NCI-H2107 treated with DMSO at 0.1 percent for 48 hours (cell line): ENCODE measurements at regions not wholly inside any gene's neighbourhood (a gene's known extent, or its start where the extent isn't known, plus 50 kb on each side); places are given as distances from the start of the nearest gene placed in this dataset.

Source experiments
- DNase-seq: peaks from one replicate; lab custom pipeline; 2025; ENCODE audit not compliant: unreplicated experiment; lab: John Stamatoyannopoulos, UW

- DNase-seq = no peak
Measured at GRCh38 chr2:19507137-19507536, 148.7 kb upstream of the OSR1 start.

DNA sequence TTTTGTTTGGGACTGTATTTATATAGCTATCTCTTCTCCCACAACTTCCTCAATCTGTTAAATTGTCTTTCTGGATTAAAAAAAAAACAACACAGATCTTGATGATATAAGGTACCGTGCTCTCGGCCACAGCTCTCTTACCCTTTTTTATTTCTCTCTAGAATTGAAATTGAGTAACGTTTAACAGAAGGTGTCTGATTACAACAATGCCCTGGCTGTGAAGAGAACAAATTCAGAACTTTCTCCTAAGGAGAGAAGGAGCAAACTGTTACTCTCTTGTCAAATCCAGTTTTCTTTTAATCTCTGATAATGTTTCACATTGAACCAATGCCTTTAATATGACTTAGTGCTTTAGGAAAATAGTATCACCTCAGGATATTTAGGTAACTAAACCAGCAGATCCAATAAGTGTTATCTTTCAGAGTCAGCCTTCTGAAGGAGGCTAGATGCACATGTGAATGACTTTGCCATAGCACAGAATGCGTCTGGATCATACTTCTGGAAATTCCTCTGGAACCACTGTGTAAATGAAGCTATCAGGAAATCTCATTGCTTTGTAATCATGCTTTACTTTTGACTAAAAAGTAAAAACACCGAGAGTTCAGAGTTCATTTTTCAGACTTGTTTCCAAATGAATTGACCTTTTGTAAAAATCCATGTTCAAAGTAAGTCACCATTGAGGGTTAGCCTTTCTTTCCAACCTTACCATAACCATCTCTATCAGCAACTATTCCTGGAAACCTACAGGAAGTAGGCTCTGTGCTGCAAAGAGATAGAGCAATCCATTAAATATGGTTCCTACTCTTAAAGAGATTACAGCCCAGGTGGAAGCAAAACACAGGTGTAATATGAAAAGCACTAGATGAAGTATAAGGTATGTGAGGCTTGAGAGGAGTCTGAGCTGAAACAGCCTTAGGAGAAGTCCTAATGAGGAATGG, 147.0 kb upstream of the OSR1 start:
- no peak for DNase-seq

GRCh38 chr2:19504400-19505198, 146.2 kb upstream of the OSR1 start:
- no peak for DNase-seq

DNA sequence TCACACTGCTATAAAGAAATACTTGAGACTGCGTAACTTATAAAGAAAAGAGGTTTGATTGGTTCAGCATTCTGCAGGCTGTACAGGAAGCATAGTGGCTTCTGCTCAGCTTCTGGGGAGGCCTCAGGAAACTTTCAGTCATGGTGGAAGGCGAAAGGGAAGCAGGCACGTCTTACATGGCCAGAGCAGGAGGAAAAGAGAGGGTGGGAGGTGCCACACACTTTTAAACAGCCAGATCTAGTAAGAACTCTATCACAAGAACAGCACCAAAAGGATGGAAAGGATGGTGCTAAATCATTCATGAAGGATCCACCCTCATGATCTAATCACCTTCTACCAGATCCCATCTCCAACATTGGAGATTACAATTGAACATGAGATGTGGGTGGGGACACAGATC, 145.5 kb upstream of the OSR1 start:
- no peak for DNase-seq

DNA sequence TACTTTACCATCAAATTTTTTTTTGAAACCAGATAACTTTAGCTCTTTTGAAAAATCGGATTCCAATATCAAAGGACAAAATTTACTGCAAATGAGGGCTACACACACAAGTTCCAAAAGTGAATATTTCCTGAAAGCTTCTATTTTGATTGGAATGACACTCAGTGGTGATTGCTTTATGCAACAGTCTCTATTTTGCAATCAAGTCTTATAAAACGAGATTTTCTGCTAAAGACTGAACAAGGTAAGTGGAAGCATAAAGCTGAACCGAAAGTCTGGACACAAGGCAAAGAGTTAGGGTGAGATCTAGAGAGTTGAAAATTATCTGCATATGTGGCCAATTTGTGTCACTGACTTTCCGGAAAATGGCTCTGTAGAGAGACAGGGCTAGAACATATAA, 145.0 kb upstream of the OSR1 start:
- DNase-seq = no peak

DNA sequence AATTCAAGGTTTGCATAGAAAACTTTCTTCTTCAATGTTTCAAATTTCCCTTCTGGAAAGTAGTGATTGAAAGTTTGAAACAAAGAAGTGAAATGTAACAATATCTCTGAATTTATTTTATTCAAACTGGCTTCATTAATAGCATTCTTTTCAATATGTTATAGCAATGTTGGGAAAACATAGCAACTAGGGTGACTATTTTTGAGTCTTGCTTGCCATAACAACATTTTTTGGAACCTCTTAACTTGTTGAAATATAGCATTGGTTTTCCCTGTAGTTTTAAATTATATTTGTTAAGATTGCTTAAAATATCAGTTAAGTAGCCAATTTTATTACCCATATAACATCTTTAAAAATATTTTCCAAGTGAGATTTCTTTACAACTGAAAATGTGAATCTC, 141.7 kb upstream of the OSR1 start:
- no peak for DNase-seq

DNA sequence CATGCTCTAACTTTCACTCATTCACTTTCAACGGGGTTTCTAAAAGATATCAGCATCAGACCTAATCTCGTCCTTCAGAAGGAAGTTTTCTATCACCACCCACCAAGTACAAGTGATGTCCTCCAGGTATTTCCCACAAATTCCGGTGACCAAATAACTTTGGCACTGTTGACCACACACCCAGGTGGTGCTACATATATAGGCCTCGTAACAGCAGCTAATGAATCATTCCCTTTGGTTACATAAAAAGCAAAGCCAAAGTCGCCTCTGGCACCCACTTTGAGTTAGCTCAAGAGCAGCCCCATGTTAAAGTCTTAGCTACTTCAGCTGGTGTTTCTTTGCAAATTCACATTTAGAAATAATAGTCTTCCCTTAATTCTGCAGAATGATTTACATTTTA, 138.2 kb upstream of the OSR1 start:
- DNase-seq = no peak

DNA sequence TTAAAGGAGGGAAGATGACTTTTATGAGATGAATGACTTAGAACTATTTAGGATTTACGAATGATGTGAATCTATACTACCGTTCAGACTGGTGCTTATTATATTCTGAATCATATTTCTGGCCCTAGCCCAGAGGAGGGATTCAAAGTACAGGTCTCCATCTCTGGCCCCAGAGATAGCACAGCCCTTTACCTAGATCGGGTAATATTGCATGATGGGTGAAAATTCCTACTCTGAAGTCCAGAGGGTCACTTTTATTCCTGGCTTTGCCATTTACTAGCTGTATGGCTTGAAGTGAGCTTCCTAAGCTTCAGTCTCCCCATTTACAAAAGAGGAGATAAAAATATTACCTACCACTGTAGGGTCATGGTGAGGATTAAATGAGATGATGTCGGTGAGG, 135.8 kb upstream of the OSR1 start:
- no peak for DNase-seq

- no peak for DNase-seq
Measured at GRCh38 chr2:19491796-19492195, 133.4 kb upstream of the OSR1 start.

DNA sequence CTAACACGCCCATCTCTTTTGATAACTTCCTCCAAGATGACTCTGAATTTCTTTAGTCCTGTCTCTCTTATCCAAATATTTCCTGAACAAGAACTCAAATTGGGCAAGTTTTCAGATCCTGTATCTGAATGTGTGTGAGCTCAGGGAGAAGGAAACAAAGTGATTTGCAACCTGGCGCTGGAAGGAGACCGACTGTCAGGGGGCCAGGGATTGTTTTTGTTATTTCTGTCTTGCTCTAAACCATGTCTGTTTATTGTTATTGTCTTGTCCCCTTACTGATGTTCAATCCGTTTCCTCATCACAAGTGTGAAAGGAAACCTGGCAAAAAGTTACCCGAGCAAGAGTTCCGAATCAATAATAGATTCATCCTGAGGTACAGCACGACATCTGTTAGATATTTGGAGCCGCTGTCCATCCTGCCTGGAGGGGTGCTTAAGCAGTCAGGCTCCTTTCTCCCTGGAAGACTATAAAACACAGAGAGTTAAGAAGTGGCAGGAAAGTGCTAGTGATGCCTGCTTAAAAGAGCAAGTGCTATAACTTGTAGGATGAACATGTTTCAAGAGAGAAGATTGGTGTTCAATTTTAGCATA, 132.5 kb upstream of the OSR1 start:
- no peak for DNase-seq

DNA sequence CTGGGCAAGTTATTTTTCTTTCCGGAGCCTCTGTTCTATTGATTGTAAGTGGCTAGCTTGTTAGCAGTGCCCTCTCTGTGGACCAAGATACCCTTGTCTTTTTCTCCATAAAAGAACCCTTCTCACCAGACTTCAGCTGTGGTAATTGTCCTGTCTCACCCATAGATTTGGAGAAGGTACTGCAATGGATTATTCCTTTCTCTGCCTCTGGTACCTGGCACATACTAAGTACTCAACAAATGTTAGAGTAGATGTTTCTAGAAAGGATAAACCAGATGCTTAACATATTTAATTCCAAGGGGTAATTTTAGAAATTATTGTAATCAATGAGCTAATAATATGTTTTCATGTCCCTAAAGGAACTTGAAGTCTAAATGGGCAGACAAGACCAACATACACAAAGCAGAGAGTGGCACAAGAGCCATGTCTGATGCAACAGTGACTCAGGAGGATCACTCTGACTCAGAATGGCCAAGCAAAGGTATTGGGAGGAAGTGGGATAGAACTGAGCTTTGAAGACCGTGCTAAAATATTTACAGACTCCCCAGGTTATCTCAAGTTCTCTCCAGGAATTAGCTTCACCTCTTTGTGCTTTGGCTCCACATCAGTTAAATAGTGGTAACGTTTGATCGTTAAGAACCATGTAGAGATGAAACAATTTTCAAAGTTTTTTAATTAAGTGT, 129.7 kb upstream of the OSR1 start:
- DNase-seq = no peak

GRCh38 chr2:19484736-19485135, 126.3 kb upstream of the OSR1 start:
- DNase-seq = no peak

DNA sequence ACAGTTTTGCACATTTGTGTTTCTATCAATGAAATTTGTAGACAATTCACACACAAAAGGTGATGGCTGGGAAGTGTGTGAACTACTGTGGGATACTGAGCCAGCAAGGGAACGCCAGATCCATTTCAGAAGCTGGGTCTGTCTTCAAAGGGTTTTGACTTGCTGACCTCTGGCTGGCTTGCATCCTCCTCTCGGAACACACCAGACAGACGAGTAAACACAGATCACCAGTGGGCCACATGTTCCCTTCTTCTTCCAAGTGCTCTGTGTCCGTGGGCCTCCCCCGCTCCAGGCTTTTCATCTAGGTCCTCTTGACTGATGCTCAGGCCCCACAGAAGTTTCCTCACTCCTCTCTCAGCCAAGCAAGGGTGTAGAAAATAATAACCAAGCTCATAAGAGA, 122.2 kb upstream of the OSR1 start:
- no peak for DNase-seq

DNA sequence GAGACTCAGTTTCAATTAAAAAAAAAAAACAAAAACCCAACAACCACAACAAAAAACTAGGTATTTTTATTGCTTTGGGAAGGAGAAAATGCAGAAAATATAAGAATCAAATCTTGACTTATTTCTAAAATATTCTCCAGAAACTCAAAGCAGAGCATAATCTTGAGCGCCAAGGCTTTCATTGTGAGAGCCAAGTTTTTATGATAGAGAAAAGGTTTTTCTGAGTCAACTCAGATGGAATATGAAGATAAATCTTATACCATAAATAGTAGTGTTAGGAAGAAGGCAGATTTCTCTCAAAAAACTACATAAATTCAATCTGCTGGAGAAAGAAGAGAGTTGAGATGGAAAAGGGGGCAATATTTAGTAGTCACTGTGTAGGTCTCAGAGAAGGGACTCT, 121.2 kb upstream of the OSR1 start:
- DNase-seq = no peak

- no peak for DNase-seq
Measured at GRCh38 chr2:19478409-19478808, 120.0 kb upstream of the OSR1 start.

- no peak for DNase-seq
Measured at GRCh38 chr2:19476327-19476726, 117.9 kb upstream of the OSR1 start.

- DNase-seq = no peak
Measured at GRCh38 chr2:19474128-19474527, 115.7 kb upstream of the OSR1 start.

- DNase-seq = no peak
Measured at GRCh38 chr2:19473350-19473749, 114.9 kb upstream of the OSR1 start.

- DNase-seq = no peak
Measured at GRCh38 chr2:19472391-19472978, 114.1 kb upstream of the OSR1 start.

DNA sequence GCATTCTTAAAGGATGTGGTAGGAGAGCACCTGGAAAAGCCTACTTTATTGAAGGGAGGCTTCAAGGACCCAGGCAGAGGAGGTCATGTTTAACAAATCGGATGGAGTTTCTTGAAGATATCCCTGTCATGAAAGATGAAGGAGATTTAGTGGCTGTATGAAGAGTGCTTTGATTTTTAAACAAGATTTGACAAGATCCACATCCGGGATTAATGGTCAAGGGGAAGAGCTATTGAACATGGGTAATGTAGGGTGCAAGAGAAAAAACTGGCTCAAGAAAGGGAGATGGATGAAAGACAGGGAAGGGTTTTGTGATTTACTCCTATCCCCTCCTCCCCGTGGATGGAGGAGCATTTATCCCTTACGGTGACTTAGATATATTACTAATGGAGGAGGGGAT, 113.1 kb upstream of the OSR1 start:
- DNase-seq = no peak

DNA sequence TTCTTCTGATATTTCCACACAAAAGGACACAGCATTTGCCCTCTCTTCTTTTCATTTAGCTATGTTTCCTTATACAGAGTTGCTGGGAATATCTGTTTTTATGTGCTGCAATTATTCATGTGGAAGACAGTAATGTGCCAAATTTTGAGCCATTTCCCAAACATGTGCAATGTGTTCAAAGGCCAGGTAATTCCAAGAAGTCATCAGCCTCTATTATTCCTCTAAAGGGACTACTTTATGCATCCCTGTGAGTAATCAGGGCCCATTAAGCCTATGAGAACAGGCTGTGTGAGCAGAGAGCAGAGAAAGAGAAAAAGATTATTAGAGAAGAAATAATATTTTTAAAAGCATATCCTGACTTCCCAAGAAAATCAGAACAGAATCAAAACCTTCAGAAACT, 107.6 kb upstream of the OSR1 start:
- no peak for DNase-seq
